NCI-H460 (cell line): ENCODE measurements at regions not wholly inside any gene's neighbourhood (a gene's known extent, or its start where the extent isn't known, plus 50 kb on each side); places are given as distances from the start of the nearest gene placed in this dataset.
"Not testable (repeated sequence)": the region's sequence is repeated elsewhere in the genome, so short reads cannot be mapped to it uniquely, and the experiment has no call there.

Experiments used
- DNase-seq: peaks from one replicate; pipeline ENCODE4 v3.0.0-alpha.2; 2016; ENCODE audit warnings: low read depth; ENCODE audit errors: extremely low read depth

- no peak for DNase-seq
Observed at GRCh38 chr1:238672806-238673205, 713.6 kb upstream of the CHRM3 start.

GRCh38 chr1:238672262-238672661 lies 714.1 kb upstream of the CHRM3 start:
- no peak for DNase-seq

GRCh38 chr1:238664139-238664538 lies 722.2 kb upstream of the CHRM3 start:
- DNase-seq = no peak

GRCh38 chr1:238660849-238661248 lies 725.5 kb upstream of the CHRM3 start:
- DNase-seq = no peak

- no peak for DNase-seq
Observed at GRCh38 chr1:238658763-238659162, 727.6 kb upstream of the CHRM3 start.

DNA sequence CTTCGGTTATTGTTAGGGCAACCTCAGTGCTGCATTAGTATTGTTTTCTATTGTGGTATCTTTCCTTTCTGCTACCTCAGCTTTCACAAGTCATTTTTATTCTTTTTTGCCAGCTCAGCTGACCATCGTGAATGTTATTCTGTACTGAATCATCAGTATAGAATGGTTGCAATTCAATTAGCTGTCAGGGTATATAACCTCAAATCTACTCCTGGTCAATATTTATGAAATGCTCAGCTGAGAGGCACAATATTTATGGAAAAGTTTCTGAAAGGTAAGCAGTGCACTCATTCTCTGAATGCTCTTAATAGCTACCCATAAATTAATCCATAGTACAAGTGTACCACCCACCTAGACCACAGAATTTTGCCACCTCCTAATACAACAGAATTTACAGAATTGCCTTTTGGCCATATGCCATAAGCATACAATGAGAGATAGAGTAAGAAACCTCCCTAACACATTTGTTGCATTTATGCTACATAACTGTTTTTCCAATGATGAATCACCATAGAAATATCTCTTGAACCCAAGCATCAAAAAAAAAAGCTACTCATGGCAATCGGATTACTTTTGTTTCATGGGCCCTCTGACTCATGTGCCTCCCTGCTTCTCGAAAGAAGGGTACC lies 732.6 kb upstream of the CHRM3 start:
- no peak for DNase-seq

GRCh38 chr1:238652346-238652968 lies 733.9 kb upstream of the CHRM3 start:
- no peak for DNase-seq

DNA sequence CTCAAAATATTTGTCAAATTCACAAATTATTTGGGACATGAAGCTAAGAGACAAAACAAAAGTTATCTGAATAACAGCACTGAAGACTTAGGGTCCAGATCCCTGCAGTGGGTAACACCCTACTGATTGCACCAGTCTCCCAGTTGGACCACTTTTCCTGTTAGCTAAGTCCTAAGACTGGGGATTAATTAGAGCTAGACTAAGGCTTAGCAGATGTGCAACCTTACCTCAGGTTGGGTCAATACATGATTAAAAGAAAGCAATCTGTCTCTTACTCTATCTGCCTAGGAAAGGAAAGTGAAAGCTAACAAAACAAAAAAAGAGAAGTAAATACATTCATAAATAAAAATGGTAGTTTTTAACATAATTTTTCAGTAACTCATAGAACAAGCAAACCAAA lies 737.2 kb upstream of the CHRM3 start:
- no peak for DNase-seq

DNA sequence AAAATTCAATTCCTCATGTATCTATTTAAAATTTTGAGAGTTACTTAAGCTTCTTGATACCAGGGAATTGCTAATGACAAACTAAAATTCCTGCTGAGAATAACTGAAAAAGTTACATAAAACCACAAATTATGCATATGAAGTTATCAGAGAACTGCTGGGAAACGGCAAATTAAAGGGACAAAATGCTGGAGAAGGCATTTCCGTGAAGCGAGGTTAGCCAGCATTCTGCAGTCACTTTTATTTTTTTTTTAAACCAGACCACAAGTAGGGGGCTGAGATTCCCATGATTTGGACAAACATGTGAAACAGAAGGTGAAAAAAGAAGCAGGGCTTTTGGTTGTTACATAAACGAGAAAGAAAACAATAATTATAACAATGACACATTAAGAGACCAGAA lies 737.6 kb upstream of the CHRM3 start:
- DNase-seq = no peak

DNA sequence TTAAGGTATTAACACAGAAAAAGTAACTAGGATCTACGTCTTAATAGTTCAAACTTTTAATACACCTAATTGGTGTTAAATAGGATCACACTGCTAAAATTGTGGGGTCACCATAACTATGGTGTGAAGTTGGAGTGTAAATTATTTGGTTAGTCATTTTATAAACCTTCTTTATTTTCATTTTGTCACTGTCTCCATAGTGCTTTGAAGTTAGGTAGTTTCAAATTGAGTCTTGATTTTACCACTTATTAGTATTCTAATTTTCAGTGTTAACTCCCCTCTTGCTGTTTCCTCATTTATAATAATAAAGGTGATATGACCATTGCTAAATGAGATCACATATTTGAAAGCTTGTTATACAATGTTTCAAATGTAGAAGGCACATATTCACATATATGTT lies 738.1 kb upstream of the CHRM3 start:
- no peak for DNase-seq

- peak; percentile 36 for DNase-seq
Observed at GRCh38 chr1:238647877-238648276, 738.5 kb upstream of the CHRM3 start.

- DNase-seq = no peak
Observed at GRCh38 chr1:238642231-238642630, 744.1 kb upstream of the CHRM3 start.

- DNase-seq = no peak
Observed at GRCh38 chr1:238639861-238640260, 746.5 kb upstream of the CHRM3 start.

DNA sequence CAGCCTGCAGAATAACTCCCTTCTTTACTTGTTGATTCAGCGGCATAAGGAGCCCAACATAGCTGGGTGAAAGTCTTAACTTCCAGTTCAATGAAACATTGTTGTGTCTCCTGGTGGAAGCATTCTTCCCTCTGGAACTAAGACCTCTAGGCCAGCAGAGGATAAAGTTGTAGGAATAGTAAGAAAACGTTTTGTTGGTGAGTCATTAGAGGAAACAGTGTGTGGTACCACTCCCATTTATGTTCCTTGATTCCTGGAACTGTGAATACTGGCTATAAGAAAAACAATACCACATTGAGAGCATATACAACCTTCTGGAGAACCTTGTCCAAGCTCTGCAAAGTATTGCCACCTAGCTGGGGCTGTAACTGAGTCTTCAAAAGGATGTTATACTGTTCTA lies 737.4 kb upstream of the ZP4 start:
- no peak for DNase-seq

DNA sequence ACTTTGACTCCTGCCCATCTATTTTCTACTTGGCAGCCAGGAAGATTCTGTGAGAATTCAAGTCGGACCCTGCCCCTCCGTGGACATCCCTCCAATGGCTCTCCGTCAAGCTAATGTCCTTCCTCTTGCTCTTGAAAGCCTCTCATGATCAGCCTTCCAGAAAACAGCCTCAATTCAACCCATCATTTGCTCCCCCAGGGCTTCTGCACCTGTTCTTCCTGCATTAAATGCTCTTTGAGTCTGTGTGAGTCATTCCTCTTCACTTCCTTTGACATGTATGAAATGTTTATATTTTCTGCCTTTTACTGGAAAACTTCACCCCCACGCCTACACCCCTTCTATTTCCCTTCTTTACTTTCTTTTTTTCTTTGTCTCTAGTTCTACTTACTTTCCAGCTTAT lies 734.1 kb upstream of the ZP4 start:
- no peak for DNase-seq

GRCh38 chr1:238621405-238621804 lies 730.7 kb upstream of the ZP4 start:
- no peak for DNase-seq

DNA sequence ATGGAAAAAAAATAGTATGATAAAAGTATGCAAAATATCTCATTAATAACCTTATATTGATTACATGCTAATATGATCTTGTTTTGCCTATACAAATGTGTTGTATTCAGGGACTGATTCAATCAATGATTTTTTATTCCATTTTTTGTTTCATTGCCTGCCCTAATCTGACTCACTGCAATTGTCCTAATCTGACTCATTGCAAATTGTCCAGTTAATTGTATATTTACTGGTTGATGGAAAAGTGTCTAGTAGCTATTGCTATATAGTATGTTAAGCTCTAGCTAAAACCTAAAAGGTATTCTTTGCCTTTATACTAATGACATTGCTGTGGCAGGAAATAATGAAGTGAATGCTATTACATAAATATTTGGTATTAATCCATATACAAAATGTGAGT lies 728.9 kb upstream of the ZP4 start:
- DNase-seq = no peak

- no peak for DNase-seq
Observed at GRCh38 chr1:238611406-238611805, 720.7 kb upstream of the ZP4 start.

DNA sequence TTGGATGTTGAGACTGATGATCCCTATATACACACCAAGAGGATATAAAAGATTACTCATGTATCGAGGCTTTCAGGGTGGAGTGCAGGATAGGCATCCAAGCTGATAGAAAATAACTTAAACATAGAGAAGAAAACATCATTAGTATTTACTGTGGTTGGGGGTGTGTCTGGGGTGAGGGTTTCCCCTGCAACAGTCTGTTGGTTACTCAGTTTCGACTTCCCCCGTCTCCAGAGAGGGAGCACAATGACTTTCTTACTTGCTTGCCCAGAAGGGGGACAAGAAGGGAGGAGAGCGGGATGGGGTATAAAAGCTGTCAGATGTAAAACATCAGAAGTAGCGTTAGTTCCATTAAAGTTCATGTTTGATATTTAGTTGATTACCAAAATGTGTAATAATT lies 717.4 kb upstream of the ZP4 start:
- no peak for DNase-seq

DNA sequence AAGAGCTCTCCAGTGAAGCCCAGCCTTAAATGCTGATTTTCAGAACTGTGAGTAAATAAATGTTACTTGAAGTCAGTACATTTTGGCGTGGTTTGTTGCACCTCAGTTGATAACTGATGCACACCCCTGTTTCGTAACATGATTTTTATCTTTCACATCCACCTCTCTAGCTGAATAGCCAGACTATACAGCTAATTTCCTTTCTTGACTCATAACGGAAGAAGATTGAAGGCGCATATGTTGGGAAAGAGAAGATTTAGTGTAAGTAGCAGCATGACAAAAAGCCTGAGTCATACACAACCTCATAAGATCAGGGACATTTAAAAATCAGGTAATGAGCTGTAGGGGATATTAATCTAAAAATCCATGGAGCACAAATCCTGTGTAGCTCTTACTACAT lies 716.2 kb upstream of the ZP4 start:
- DNase-seq = peak; percentile 66

- no peak for DNase-seq
Observed at GRCh38 chr1:238606457-238606856, 715.7 kb upstream of the ZP4 start.

DNA sequence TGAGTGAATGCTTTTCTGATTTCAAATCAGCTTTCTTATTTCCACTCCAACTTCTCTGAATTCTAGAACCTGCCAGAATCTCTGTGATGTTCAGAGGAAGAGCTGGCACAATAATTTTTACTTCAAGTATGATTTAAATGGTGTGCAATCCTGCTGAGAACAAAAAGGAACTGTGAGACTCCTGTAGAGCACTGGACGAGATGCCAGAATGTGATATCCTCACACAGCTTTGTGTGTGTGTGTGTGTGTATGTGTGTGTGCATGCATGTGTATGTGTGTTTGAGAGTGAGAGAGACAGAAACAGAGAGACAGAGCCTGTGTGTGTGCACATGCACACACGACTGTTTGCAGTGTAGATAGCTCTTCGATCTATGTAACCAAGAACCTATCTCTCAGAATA lies 713.6 kb upstream of the ZP4 start:
- DNase-seq = no peak

DNA sequence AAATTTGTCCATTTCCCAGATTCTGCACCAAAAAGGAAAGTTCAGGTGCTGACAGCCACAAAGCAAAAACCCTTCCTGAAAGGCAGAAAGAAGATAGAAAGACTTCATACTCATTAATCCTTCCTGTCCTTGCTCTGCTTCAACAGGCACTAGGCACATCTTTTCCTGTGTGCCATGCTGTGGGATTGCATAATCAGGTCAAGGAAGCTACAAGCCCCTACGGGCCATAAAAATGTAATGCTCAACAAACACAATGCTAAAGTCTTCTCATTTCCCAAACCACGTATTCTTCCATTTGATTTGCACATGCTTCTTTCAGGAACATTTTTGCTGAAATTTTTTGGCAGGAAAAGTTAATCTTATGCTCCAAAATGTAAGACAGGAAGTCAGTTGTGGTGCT lies 710.9 kb upstream of the ZP4 start:
- DNase-seq = not testable (repeated sequence)
